GM19328 (cell line): ENCODE measurements at regions not wholly inside any gene's neighbourhood (a gene's known extent, or its start where the extent isn't known, plus 50 kb on each side); places are given as distances from the start of the nearest gene placed in this dataset.

ENCODE experiments used
- ATAC-seq: cut with Tn5 transposase; IDR thresholded peaks from one replicate; pipeline ENCODE4 v1.9.1; 2021; ENCODE audit warnings: mild to moderate bottlenecking, moderate library complexity; ENCODE audit not compliant: unreplicated experiment

DNA sequence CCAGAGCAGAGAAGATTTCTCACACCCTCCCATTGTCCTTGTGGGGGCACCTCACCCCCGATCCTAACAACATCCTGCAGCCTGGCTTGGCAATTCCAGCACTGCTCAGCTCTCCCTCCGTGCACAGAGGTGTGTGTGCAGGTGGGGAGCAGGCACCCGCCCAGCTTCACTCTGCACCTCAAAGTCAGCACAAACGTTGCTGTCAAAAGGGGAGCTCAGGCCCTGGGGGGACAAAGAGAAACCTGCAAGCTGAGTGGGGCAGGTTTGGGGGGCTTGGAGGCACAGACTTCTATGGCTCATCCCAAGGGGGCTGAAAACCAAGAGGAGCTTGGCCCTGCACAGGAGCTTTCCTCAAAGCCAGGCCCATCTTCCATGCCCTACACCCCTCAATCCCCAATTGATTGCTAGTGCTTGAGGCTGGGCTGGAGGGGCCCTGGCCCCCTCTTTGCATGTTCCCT, 231.9 kb upstream of the TNRC6C start:
- ATAC-seq = no peak

DNA sequence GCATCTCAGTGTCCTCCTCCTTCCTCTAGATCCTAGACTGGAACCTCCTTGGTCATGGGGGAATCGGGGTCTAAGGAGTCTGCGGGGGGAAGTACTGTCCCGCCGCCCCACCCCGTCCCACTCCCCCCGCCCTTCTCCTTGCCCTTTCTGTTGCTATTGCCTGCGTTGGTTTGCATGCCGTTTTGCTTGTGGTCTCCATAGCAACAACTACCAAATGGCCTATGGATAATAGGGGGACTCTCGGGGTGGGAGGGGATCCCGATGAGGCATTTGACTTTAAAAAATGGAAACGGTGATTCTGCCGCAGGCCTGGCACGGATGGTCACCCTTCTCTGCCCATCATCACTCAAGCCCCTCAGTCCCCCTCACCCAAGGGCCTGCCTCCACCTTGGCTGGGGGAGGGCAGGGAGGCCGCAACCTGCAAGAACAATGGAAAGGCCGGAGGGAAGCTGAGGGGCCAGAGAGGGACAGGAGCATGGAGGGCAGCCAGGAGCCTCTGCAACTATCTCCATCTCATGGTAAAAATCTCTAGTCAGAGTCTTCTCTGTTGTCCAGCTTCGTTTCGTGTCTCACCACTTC, 231.4 kb upstream of the TNRC6C start:
- no peak for ATAC-seq

DNA sequence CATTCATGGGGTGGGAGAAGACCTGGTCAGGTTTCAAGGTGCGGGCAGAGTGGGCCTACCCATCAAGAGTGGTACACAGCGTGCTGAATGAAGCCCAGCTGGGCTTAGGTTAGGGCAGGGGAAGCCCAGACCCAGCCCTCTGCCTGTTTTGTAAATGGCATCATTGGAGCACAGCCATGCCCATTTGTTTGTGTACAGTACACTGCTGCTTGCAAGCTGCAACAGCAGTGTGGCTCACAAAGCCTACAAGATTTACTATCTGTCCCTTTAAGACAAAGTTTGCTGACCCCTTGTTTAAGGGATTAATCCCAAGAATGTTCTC, 230.1 kb upstream of the TNRC6C start:
- ATAC-seq = no peak

DNA sequence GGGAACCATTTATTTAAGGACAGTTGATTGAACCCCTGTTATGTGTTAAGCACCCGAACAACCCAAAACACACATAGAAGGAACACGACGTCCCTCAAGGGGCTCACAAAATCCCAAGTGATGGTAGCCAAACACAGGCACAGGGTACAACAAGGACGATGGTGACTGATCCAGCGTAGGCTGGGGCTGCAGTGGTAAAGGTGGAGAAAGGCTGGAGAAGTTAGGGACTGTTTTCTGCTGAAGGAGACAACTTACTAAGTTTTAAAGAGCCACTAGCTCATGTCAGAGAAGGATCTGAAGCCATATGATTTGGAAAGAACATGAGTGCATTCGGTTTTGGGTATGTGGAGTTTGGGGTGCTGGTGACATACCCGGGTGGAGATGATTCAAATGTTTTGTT, 229.6 kb upstream of the TNRC6C start:
- no peak for ATAC-seq

DNA sequence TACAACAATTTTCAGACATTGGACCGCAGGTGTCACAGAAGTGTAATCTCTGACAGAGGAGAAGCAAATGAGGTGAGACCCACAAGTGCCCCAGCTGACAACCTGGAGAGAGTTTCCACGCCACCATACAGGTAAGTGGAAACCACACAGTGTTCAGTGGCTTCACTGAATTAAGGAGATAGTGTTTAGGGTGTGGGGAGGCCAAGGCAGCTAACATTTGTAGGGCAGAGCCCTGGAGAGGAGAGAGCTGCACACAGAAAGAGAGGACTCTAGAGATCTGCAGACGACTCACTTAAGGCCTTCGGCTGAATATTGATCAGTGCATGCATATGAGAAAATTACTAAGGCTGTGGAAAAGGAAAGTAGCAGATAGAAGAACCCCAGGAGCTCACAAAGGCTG, 228.9 kb upstream of the TNRC6C start:
- ATAC-seq = no peak

DNA sequence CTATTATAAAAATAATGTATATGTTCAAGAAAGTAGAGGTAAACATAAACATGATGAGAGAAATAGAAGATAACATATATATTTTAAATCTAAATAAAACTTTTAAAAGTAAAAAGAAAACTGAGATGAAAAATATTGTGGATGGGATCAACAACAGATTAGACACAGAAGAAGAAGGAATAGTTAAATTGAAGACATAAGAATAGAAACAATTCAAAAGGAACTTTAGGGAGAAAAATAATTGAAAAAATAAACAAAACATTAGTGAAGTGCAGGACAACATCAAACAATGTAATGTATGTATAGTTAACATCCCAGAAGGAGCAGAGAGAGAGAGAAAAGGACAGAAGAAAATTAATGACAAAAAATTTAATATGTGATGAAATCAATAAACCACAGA, 228.1 kb upstream of the TNRC6C start:
- ATAC-seq = no peak

DNA sequence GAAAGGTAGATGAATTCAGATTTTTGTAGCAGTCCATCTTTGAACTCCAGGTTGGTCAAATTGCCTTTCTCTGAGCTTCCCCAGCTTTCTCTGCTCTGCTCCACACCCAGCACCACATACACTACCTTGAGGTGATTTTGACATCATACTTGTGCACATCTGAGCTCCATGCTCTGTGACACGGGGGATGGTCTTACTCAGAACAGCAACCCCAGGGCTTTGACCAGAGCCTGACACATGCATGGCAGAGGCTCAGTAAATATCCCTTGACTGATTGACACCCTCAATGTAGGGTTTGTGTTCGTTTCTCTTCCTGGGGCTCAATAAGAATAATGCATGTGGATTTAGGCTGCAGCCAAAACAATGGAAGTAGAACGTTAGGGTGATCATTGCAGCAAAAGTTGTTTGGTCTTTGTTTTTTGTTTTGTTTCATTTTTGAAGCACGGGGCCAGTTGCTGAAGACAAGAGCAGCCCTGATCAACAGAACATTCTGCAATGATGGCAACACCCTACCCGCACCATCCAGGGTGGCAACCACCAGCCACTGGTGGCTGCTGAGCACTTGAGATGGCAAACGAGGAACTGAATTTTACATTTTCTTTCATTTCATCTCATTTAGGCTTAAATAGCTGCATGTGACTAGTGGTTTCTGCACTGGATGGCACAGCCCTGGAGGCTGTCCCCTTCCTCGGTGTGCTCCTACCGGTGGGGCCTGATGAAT, 224.8 kb upstream of the TNRC6C start:
- no peak for ATAC-seq

DNA sequence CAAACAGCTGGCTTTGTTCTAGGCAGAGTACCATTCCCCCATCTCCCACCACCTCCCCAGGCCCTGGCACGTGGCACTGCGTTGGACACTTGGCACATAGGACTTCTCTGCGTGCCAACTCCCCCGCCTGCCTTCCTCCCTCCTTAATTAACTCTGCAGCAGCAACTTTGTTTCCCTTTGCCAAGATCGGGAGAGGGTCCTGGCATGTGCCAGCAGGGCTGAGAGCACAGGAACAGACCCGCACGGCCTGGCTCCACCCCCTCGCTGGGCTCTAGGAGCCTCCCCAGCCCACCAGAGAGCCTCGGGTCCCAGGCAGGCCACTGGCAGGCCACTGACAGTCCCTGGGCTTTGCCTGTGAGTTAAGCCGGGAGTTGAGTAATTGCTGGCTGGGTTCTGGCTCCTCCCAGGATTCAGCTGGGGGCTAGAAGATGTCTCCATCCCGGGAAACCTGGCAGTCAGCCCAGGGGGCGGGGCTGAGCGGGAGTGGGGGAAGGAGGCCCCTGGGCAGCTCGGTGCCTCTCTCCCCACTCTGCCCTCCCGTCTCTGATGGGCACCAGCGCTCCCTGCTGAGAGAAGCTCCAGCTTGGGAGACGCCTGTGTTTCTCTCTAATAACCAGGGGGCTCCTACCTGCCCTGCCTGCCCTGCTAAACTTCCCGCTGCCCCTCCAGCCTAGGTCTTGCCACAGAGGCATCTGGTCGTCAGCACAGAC, 224.0 kb upstream of the TNRC6C start:
- ATAC-seq = no peak

DNA sequence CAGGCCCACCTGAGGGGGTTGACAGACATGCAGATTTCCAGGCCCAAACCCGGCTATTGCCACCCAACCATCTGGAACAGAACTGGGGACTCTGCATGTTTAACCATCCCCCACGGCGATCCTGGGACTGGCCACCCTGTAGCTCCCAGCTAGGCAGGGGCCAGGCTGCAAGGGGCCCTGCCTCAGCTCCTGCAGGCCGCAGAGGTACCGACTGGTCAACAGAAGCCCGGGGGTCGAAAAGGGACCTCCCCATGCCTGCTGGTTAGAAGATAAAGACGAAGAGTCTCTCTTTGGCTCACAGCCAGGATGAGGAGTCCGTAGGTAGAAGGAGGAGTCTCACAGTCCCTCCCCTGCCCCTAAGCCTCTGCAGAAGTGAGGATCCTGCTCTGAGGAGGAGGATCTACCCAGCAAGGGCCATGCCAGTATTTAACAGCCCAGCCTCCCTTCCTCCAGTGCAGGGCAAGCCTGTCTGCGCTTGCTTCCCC, 223.4 kb upstream of the TNRC6C start:
- no peak for ATAC-seq

DNA sequence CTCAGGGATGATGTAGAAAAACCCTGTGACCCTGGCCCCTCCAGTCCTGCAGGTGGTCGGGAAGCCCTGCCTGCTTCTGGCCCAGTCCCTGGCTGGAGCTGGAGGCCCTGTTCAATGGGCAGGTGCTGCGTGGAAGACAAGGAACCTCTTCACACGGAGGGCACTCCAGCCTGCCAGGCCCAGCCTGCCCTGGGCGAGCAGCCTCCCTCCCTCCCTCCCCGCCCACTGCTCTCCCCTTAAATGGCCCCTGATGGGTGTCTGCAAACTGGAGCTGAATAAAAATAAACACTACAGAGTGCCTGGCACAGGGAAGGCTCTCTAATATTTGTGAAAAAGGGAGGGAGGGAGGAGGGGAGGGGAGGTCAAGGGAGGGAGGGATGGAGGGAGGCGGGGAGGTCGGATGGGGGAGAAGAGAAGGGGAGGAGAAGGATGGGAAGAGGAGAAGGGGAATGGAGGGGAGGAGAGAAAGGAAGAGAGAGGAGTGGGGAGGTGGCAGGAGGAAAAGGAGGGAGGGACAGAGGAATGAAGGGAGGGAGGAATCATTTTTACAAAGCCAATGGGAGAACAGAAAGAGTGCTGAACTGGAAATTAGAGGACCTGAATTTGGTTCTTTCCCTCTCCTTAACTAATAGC, 222.8 kb upstream of the TNRC6C start:
- no peak for ATAC-seq

DNA sequence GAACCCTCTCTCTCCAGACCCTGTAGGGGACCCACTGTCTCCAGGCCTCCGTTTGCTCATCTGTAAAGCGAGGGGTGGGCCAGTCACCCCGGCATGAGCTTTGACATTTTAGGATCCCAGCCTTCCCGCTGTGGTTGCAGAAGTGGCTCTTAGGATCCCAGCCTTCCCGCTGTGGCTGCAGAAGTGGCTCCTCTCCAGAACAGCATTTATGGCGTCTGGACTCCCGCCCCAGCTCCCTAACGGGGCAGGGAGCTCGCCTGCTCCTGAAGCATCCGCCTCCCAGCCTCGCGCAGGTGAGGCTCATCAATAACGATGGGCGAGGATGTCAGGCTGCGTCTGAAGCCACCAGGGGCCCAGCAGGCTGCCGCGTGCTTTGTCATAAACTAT, 222.3 kb upstream of the TNRC6C start:
- no peak for ATAC-seq

DNA sequence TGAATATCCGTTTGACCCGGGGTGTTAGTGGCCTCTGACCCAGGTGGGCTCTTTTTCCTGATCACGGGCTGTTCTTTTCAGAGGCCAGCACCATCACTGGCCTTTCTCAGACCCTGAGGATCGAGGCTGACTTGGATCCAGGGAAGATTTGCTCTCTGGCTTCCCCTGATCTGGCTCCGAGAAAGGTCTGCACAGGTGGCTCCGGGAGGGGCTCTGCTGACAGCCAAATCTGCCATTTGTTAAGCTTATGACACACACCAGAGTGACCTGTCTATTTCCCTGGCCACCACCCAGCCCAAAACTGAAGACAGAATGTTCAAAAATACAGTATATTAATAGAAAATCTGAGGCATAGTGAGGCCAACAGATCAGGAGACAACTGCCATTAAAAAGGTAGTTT, 221.8 kb upstream of the TNRC6C start:
- ATAC-seq = no peak

DNA sequence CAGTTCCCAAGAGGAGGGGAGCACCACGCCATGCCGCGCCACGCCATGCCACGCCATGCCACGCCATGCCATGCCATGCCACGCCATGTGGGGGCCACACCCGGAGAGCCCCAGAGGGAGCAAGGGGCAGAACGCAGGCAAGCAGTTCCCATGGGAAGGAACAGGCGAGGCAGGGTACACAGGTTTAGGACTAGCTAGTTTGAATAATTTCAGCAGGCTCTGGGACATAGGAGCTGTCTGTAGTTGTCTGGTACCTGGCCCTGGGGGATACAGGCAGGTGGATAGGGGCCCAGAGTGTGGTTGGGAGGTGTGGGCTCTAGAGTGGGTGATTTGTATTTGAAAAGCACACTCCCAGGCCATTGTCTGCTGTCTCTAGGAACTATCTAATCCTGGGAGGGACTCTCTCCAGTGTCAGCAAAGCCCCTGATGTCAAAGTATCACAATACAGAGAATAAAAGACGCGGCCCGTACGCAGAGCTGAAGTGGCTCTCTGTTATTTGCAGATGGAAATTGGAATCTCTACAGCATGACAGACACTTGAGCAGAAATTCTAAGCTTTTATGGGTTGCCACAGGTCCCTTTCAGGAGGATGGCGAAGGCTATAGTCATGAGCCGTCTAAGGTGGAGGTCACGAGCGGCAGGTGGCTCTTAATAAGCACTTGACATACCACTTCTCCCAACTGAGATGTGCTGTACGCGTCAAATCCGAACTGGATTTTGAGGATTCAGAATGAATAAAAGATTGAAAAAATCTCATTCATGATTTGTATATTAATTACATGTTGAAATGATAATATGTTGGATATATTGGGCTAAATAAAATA, 220.8 kb upstream of the TNRC6C start:
- ATAC-seq = no peak

DNA sequence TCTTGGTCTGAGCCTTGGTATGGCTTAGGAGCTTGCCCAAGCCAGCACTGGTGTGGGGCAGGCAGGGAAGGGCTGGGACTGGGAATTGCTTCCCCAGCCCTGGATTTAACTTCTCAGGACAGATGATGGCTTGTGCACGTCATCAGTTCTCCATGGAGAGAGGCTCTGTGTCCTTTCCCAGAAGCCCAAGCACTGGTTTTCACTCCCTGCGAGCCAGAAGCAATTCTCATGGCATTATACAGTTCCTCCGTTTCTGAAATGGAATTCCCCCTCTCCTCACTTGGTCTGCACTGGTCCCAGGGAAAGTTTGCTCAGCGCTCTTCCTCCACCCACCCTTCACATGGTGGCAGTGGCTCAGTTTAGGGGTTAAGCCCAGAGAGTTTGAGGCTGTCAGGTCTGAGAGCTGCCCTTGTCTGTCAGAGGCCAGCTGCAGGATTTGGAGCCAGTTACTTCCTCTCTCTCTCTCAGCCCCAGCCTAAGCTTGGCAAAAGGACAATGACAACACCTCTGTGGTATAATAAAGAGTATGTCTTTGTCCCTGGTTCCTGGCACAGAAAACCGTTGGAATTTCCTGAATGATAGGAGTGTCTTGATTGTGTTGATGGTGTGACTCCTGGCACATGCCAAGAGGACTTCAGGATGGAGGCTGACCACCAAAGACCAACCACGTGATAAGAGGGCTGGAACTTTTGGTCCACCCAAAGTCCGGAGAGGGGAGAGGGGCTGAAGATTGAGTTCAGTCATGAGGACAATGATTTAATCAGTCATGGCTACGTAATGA, 219.6 kb upstream of the TNRC6C start:
- ATAC-seq = no peak

DNA sequence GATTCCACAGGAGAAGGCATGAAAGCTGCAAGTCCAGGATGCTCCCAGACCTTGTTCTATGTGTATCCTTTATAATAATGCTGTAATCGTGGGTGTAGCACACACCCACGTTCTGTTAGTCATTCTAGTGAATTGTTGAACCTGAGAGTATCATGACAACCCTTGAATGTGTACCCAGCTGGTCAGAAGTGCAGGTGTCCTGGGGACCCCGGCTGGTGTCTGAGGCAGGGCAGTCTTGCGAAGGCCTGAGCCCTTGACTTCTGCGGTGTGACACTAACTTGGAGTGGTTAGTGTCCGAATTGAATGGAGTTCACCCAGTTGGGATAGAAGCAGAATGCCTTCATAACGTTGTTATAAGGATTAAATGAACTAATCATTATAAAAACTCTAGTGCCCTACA, 218.0 kb upstream of the TNRC6C start:
- no peak for ATAC-seq

DNA sequence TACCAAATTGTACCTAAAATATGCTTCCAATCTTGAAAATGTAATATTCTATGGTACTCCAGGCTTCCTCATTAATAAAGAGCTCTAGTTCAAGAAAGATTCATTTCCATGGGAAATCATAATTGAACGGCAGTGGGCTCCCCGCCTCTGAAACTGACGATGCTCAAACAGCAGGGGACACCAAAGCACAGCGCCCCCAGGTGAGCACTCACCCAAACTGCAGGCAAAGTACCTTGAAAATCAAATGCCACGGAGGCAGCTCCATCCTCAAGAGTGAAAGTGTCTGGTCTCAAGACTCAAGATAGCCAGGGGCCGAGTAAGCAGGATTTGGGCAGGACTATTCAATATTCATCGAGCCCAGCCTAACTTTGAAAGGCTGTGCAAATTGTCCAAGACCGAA, 217.4 kb upstream of the TNRC6C start:
- ATAC-seq = no peak

DNA sequence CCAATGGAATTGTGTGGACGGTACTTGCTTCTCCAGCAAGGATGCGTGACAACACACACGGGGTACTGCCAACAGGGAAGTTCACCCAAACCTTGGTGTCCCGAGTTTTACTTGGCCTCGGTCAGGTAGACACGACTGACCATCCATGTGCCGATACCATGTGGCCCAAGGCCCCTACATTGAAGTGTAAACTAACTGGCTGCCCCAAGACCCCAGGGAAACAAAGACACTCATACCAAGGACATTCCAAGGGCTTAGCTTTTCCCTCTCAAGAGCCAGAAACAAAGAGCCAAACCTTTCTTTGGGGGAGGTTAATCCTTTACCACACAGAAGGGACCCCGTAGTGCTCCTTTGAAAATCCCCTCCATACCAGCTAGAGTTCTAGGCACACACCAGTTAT, 215.9 kb upstream of the TNRC6C start:
- ATAC-seq = no peak

DNA sequence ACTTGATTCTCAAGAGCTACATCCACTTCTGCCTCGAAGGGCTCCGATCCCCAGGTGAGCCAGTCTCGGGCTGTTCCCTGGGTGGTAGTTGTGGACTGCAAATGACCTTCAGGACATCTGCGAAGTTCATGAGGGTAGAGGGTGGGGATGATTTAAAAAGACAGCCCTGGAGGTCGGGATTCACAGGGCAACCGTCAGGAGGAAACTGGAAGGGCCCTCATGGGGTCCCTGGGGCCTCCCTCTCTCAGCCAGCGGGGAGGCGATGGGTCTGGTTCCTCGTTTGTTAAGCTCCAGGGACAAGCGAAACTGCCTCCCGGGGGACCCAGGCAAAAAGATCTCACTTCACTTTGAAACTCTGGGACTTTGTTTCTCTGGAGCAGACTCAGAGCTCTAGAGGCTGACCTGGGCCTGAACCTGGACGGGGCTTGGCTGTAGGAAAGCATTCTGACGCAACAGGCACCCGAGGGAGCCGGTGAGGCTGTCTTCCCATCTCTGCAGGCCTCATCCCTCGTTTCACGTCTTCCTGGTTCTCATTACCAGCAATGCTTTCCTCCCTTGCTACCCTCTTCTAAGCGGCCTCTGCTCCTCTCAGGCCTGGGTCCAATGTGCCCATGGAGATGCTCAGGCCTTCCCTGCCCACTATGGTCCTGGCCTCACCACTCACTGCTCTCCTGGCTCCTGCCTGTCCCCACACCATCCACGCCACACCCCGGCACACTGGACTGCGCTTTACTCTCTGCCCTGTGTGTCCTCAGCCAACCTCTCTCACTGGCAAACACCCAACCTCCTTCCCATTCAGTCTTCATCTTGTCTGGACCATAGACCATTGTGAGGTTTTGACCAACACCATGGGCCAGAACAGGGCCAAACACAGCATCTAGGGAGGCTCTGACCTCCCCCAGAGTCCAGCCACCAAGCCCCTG, 214.2 kb upstream of the TNRC6C start:
- ATAC-seq = no peak

DNA sequence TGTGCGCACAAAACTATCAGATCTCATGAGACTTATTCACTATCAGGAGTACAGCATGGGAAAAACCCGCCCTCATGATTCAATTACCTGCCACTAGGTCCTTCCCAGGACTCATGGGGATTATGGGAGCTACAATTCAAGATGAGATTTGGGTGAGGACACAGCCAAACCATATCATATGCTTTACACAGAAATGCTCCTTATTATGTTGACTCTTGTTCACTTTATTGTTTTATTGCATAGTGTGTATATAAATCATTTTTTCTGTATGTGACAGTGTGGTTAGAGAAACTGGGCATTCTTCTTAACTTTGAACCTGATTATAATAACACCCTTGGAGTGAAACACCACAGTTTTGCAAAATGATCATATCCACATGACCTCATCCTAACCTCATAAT, 212.8 kb upstream of the TNRC6C start:
- ATAC-seq = no peak
